ENCODE measurements at regions not wholly inside any gene's neighbourhood (a gene's known extent, or its start where the extent isn't known, plus 50 kb on each side); places are given as distances from the start of the nearest gene placed in this dataset.

DNA sequence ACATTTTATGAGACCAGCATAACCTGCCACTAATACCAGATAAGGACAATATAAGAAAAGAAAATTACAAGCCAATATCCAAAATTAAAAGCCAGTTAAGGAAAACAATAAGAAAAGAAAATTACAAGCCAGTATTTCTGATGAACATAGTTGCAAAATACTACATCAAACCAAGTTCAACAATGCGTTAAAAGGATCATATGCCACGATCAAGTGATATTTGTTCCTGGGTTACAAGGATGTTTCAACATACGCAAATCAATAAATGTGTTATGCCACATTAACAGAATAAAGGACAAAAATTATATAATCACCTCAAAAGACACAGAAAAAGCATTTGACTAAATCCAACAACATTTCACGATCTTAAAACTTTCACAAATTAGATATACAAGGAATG lies 431.9 kb downstream of the ELAVL2 start:
- H3K4me3 ChIP-seq (ENCODE audit: low read depth in 1 of 3, low read length in 3 of 3), result no peak overlapping the region
- H3K27me3 ChIP-seq (ENCODE audit: control insufficient read depth in 3 of 3, insufficient read depth in 3 of 3, low read length in 3 of 3), result no peaks in the 10 kb centered on the region
- no peak for DNase-seq
- no peaks in the 10 kb centered on the region for H3K4me1 ChIP-seq (ENCODE audit: control insufficient read depth in 3 of 3, insufficient read depth in 2 of 3, low read depth in 1 of 3, low read length in 2 of 3)
- 88 to 95% (median 93%) methylated on average over 4 of the region's 4 CpGs for WGBS, 3 donors
- no peaks in the 10 kb centered on the region for H3K36me3 ChIP-seq (ENCODE audit: control insufficient read depth in 3 of 3, insufficient read depth in 2 of 3, low read depth in 1 of 3, low read length in 3 of 3)
- FAIRE-seq, result no peak
- H3K27ac ChIP-seq (ENCODE audit: low read depth in 1 of 3, low read length in 2 of 3), result no peak overlapping the region
- no peaks in the 10 kb centered on the region for H3K9me3 ChIP-seq (ENCODE audit: control insufficient read depth in 2 of 2, insufficient read depth in 1 of 2, low read depth in 1 of 2, low read length in 1 of 2)

DNA sequence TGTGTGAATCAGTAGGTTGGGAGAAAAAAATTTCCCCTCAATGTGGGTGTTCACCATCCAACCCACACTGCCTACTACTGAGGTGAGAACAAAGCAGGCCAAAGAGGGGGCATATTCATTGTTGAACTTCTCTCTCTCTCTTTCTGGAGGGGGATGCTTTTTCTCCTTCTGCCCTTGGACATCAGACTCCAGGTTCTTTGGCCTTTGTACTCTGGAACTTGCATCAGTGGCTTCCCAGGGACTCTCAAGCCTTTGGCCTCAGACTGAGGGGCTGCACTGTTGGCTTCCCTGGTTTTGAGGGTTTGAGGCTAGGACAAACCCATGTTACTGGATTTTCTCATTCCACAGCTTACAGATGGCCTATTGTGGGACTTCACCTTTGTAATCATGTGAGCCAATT lies 417.2 kb downstream of the ELAVL2 start:
- no peak for FAIRE-seq
- no peak overlapping the region for H3K4me3 ChIP-seq (ENCODE audit: low read depth in 1 of 3, low read length in 3 of 3)
- no peaks in the 10 kb centered on the region for H3K9me3 ChIP-seq (ENCODE audit: control insufficient read depth in 2 of 2, insufficient read depth in 1 of 2, low read depth in 1 of 2, low read length in 1 of 2)
- no peaks in the 10 kb centered on the region for H3K4me1 ChIP-seq (ENCODE audit: control insufficient read depth in 3 of 3, insufficient read depth in 2 of 3, low read depth in 1 of 3, low read length in 2 of 3)
- H3K36me3 ChIP-seq (ENCODE audit: control insufficient read depth in 3 of 3, insufficient read depth in 2 of 3, low read depth in 1 of 3, low read length in 3 of 3), result no peaks in the 10 kb centered on the region
- H3K27me3 ChIP-seq (ENCODE audit: control insufficient read depth in 3 of 3, insufficient read depth in 3 of 3, low read length in 3 of 3), result no peaks in the 10 kb centered on the region
- DNase-seq, result no peak
- no peak overlapping the region for H3K27ac ChIP-seq (ENCODE audit: low read depth in 1 of 3, low read length in 2 of 3)

- FAIRE-seq (no peak), DNase-seq (no peak)
- no peak overlapping the region for H3K27ac ChIP-seq (ENCODE audit: low read depth in 1 of 3, low read length in 2 of 3)
- no peak overlapping the region for H3K4me3 ChIP-seq (ENCODE audit: low read depth in 1 of 3, low read length in 3 of 3)
- no peaks in the 10 kb centered on the region for H3K36me3 ChIP-seq (ENCODE audit: control insufficient read depth in 3 of 3, insufficient read depth in 2 of 3, low read depth in 1 of 3, low read length in 3 of 3)
- H3K9me3 ChIP-seq (ENCODE audit: control insufficient read depth in 2 of 2, insufficient read depth in 1 of 2, low read depth in 1 of 2, low read length in 1 of 2), result no peaks in the 10 kb centered on the region
- WGBS, 3 donors, result 34 to 40% (median 36%) methylated on average over 3 of the region's 3 CpGs
- no peaks in the 10 kb centered on the region for H3K4me1 ChIP-seq (ENCODE audit: control insufficient read depth in 3 of 3, insufficient read depth in 2 of 3, low read depth in 1 of 3, low read length in 2 of 3)
- H3K27me3 ChIP-seq (ENCODE audit: control insufficient read depth in 3 of 3, insufficient read depth in 3 of 3, low read length in 3 of 3), result no peaks in the 10 kb centered on the region
Measured at GRCh38 chr9:23412046-23412445, 414.0 kb downstream of the ELAVL2 start.

DNA sequence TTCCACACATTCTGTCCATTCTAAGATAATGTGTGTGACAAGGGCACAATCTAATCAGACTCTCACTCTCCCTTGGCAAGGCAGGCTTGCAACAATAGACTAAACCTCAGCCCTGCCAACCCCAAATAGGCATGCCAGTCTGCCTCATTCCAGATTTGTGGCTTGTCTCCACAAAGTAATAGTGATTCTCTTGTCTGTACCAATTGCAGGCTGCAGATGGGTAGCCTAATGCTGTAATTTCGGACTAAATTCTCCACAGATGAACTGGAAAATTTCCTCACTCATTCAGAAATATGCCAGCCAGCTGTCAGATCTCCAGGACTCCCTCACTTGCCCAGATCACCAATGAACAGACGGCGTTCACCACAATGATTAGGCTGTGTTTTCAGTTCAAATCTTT lies 413.6 kb downstream of the ELAVL2 start:
- H3K36me3 ChIP-seq (ENCODE audit: control insufficient read depth in 3 of 3, insufficient read depth in 2 of 3, low read depth in 1 of 3, low read length in 3 of 3), result no peaks in the 10 kb centered on the region
- no peak overlapping the region for H3K27ac ChIP-seq (ENCODE audit: low read depth in 1 of 3, low read length in 2 of 3)
- H3K27me3 ChIP-seq (ENCODE audit: control insufficient read depth in 3 of 3, insufficient read depth in 3 of 3, low read length in 3 of 3), result no peaks in the 10 kb centered on the region
- H3K4me1 ChIP-seq (ENCODE audit: control insufficient read depth in 3 of 3, insufficient read depth in 2 of 3, low read depth in 1 of 3, low read length in 2 of 3), result no peaks in the 10 kb centered on the region
- DNase-seq (no peak), FAIRE-seq (no peak)
- WGBS, 3 donors, result 75 to 78% (median 76%) methylated on average over 3 of the region's 3 CpGs
- no peak overlapping the region for H3K4me3 ChIP-seq (ENCODE audit: low read depth in 1 of 3, low read length in 3 of 3)
- H3K9me3 ChIP-seq (ENCODE audit: control insufficient read depth in 2 of 2, insufficient read depth in 1 of 2, low read depth in 1 of 2, low read length in 1 of 2), result no peaks in the 10 kb centered on the region

- no peaks in the 10 kb centered on the region for H3K9me3 ChIP-seq (ENCODE audit: control insufficient read depth in 2 of 2, insufficient read depth in 1 of 2, low read depth in 1 of 2, low read length in 1 of 2)
- H3K4me1 ChIP-seq (ENCODE audit: control insufficient read depth in 3 of 3, insufficient read depth in 2 of 3, low read depth in 1 of 3, low read length in 2 of 3), result no peaks in the 10 kb centered on the region
- FAIRE-seq (no peak), DNase-seq (no peak)
- WGBS, 3 donors, result 91 to 98% (median 96%) methylated on average over 2 of the region's 2 CpGs
- no peak overlapping the region for H3K27ac ChIP-seq (ENCODE audit: low read depth in 1 of 3, low read length in 2 of 3)
- no peaks in the 10 kb centered on the region for H3K27me3 ChIP-seq (ENCODE audit: control insufficient read depth in 3 of 3, insufficient read depth in 3 of 3, low read length in 3 of 3)
- H3K36me3 ChIP-seq (ENCODE audit: control insufficient read depth in 3 of 3, insufficient read depth in 2 of 3, low read depth in 1 of 3, low read length in 3 of 3), result no peaks in the 10 kb centered on the region
- no peak overlapping the region for H3K4me3 ChIP-seq (ENCODE audit: low read depth in 1 of 3, low read length in 3 of 3)
Measured at GRCh38 chr9:23413541-23413940, 412.5 kb downstream of the ELAVL2 start.

- no peak for DNase-seq
- no peak for FAIRE-seq
- WGBS, 3 donors, result 86 to 88% (median 86%) methylated on average over 6 of the region's 6 CpGs
- Histone ChIP-seq H3K9me3 (ENCODE audit: control insufficient read depth in 2 of 2, insufficient read depth in 1 of 2, low read depth in 1 of 2, low read length in 1 of 2) (no peaks in the 10 kb centered on the region), H3K27me3 (ENCODE audit: control insufficient read depth in 3 of 3, insufficient read depth in 3 of 3, low read length in 3 of 3) (no peaks in the 10 kb centered on the region), H3K27ac (ENCODE audit: low read depth in 1 of 3, low read length in 2 of 3) (no peak overlapping the region), H3K4me1 (ENCODE audit: control insufficient read depth in 3 of 3, insufficient read depth in 2 of 3, low read depth in 1 of 3, low read length in 2 of 3) (no peaks in the 10 kb centered on the region), H3K36me3 (ENCODE audit: control insufficient read depth in 3 of 3, insufficient read depth in 2 of 3, low read depth in 1 of 3, low read length in 3 of 3) (no peaks in the 10 kb centered on the region), H3K4me3 (ENCODE audit: low read depth in 1 of 3, low read length in 3 of 3) (no peak overlapping the region)
Measured at GRCh38 chr9:23423999-23424398, 402.0 kb downstream of the ELAVL2 start.

GRCh38 chr9:23426144-23426543 lies 399.9 kb downstream of the ELAVL2 start:
- H3K4me3 ChIP-seq (ENCODE audit: low read depth in 1 of 3, low read length in 3 of 3), result no peak overlapping the region
- WGBS, 3 donors, result 89 to 94% (median 93%) methylated on average over 1 of the region's 1 CpG
- no peaks in the 10 kb centered on the region for H3K36me3 ChIP-seq (ENCODE audit: control insufficient read depth in 3 of 3, insufficient read depth in 2 of 3, low read depth in 1 of 3, low read length in 3 of 3)
- H3K27ac ChIP-seq (ENCODE audit: low read depth in 1 of 3, low read length in 2 of 3), result no peak overlapping the region
- H3K9me3 ChIP-seq (ENCODE audit: control insufficient read depth in 2 of 2, insufficient read depth in 1 of 2, low read depth in 1 of 2, low read length in 1 of 2), result no peaks in the 10 kb centered on the region
- no peak for FAIRE-seq
- no peak for DNase-seq
- no peaks in the 10 kb centered on the region for H3K27me3 ChIP-seq (ENCODE audit: control insufficient read depth in 3 of 3, insufficient read depth in 3 of 3, low read length in 3 of 3)
- no peaks in the 10 kb centered on the region for H3K4me1 ChIP-seq (ENCODE audit: control insufficient read depth in 3 of 3, insufficient read depth in 2 of 3, low read depth in 1 of 3, low read length in 2 of 3)

GRCh38 chr9:23431459-23431858 lies 394.6 kb downstream of the ELAVL2 start:
- 71 to 78% (median 76%) methylated on average over 5 of the region's 5 CpGs for WGBS, 3 donors
- Histone ChIP-seq H3K36me3 (ENCODE audit: control insufficient read depth in 3 of 3, insufficient read depth in 2 of 3, low read depth in 1 of 3, low read length in 3 of 3) (no peaks in the 10 kb centered on the region), H3K27me3 (ENCODE audit: control insufficient read depth in 3 of 3, insufficient read depth in 3 of 3, low read length in 3 of 3) (no peaks in the 10 kb centered on the region), H3K9me3 (ENCODE audit: control insufficient read depth in 2 of 2, insufficient read depth in 1 of 2, low read depth in 1 of 2, low read length in 1 of 2) (no peaks in the 10 kb centered on the region), H3K27ac (ENCODE audit: low read depth in 1 of 3, low read length in 2 of 3) (no peak overlapping the region), H3K4me3 (ENCODE audit: low read depth in 1 of 3, low read length in 3 of 3) (no peak overlapping the region), H3K4me1 (ENCODE audit: control insufficient read depth in 3 of 3, insufficient read depth in 2 of 3, low read depth in 1 of 3, low read length in 2 of 3) (no peaks in the 10 kb centered on the region)
- no peak for DNase-seq
- FAIRE-seq, result no peak

DNA sequence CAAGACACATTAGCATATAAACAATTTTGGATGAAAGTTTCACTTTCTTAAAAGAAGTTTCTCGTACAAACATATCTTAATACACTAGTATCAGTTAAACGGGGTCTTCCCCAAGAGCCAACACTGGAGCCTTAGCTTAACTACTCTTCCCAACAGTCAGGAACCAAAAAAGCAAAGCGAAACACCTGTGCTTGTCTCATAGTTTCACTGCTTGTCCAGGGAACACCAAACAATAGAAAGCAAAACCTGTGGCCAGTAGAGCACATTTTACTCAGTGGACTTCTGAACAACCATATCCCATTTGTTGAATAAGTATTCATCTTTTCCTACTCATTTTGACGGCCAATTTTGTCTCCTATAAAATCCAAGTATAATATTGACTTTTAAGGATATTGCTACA lies 391.4 kb downstream of the ELAVL2 start:
- Histone ChIP-seq H3K4me3 (ENCODE audit: low read depth in 1 of 3, low read length in 3 of 3) (no peak overlapping the region), H3K9me3 (ENCODE audit: control insufficient read depth in 2 of 2, insufficient read depth in 1 of 2, low read depth in 1 of 2, low read length in 1 of 2) (no peaks in the 10 kb centered on the region), H3K36me3 (ENCODE audit: control insufficient read depth in 3 of 3, insufficient read depth in 2 of 3, low read depth in 1 of 3, low read length in 3 of 3) (no peaks in the 10 kb centered on the region), H3K27ac (ENCODE audit: low read depth in 1 of 3, low read length in 2 of 3) (no peak overlapping the region), H3K4me1 (ENCODE audit: control insufficient read depth in 3 of 3, insufficient read depth in 2 of 3, low read depth in 1 of 3, low read length in 2 of 3) (no peaks in the 10 kb centered on the region), H3K27me3 (ENCODE audit: control insufficient read depth in 3 of 3, insufficient read depth in 3 of 3, low read length in 3 of 3) (no peaks in the 10 kb centered on the region)
- no peak for FAIRE-seq
- DNase-seq, result no peak
- WGBS, 3 donors, result 56 to 75% (median 65%) methylated on average over 4 of the region's 4 CpGs
